ENCODE measurements at regions not wholly inside any gene's neighbourhood (a gene's known extent, or its start where the extent isn't known, plus 50 kb on each side); places are given as distances from the start of the nearest gene placed in this dataset.
A peak's percentile ranks its signal among the peaks of the same experiment; 100 is the strongest.

GRCh38 chr14:104339361-104339760 lies 201.0 kb downstream of the KIF26A start:
- Histone ChIP-seq H3K4me1 (ENCODE audit: control insufficient read depth in 2 of 2, insufficient read depth in 2 of 2, low read length in 2 of 2) (no peaks in the 10 kb centered on the region), H3K27ac (ENCODE audit: low read depth, low read length) (no peak overlapping the region), H3K27me3 (ENCODE audit: control insufficient read depth in 2 of 2, insufficient read depth in 2 of 2, low read length in 2 of 2) (no peaks in the 10 kb centered on the region), H3K9me3 (ENCODE audit: control insufficient read depth in 2 of 3, low read length in 3 of 3) (peaks cover 0 to 8% (median 0%) of the 10 kb centered on the region in 3 experiments), H3K36me3 (ENCODE audit: control insufficient read depth in 2 of 3, insufficient read depth in 3 of 3, low read length in 3 of 3) (no peaks in the 10 kb centered on the region), H3K4me3 (ENCODE audit: low read length) (no peak overlapping the region)
- CTCF ChIA-PET: interaction anchor here (1.6 kb wide), 1 partner anchor 15 kb away, joined by 3 read pairs; no protein-coding TSS in a partner anchor
- peaks cover 2 to 26% (median 2%) of the 10 kb centered on the region in 5 donors for H3K27me3 Mint-ChIP-seq
- no peak overlapping the region for H3K27ac Mint-ChIP-seq
- H3K4me1 Mint-ChIP-seq: peaks cover 0 to 9% (median 0%) of the 10 kb centered on the region in 7 donors
- intact Hi-C loops (cut with micrococcal nuclease): no loop called here
- H3K36me3 Mint-ChIP-seq: peaks cover 0 to 10% (median 8%) of the 10 kb centered on the region in 5 donors
- POLR2A ChIA-PET: no interaction called here
- peaks cover 0 to 28% (median 14%) of the 10 kb centered on the region in 11 donors for H3K9me3 Mint-ChIP-seq
- ATAC-seq (no peak), DNase-seq (no peak)
- H3K4me3 Mint-ChIP-seq: no peak overlapping the region

GRCh38 chr14:104339829-104340228 lies 201.4 kb downstream of the KIF26A start:
- intact Hi-C loops (cut with micrococcal nuclease): no loop called here
- POLR2A ChIA-PET: no interaction called here
- Histone ChIP-seq H3K36me3 (ENCODE audit: control insufficient read depth in 2 of 3, insufficient read depth in 3 of 3, low read length in 3 of 3) (no peaks in the 10 kb centered on the region), H3K9me3 (ENCODE audit: control insufficient read depth in 2 of 3, low read length in 3 of 3) (peaks cover 0 to 8% (median 0%) of the 10 kb centered on the region in 3 experiments), H3K27ac (ENCODE audit: low read depth, low read length) (no peak overlapping the region), H3K4me3 (ENCODE audit: low read length) (no peak overlapping the region), H3K27me3 (ENCODE audit: control insufficient read depth in 2 of 2, insufficient read depth in 2 of 2, low read length in 2 of 2) (no peaks in the 10 kb centered on the region), H3K4me1 (ENCODE audit: control insufficient read depth in 2 of 2, insufficient read depth in 2 of 2, low read length in 2 of 2) (no peaks in the 10 kb centered on the region)
- peaks cover 2 to 30% (median 7%) of the 10 kb centered on the region in 5 donors for H3K27me3 Mint-ChIP-seq
- no peak overlapping the region for H3K27ac Mint-ChIP-seq
- CTCF ChIA-PET: interaction anchor here (1.6 kb wide), 1 partner anchor 15 kb away, joined by 3 read pairs; no protein-coding TSS in a partner anchor
- peaks cover 0 to 14% (median 0%) of the 10 kb centered on the region in 7 donors for H3K4me1 Mint-ChIP-seq
- no peak overlapping the region for H3K4me3 Mint-ChIP-seq
- ATAC-seq: no peak
- H3K9me3 Mint-ChIP-seq: peaks cover 0 to 28% (median 14%) of the 10 kb centered on the region in 11 donors
- H3K36me3 Mint-ChIP-seq: peaks cover 0 to 12% (median 8%) of the 10 kb centered on the region in 5 donors
- DNase-seq: no peak

- ATAC-seq: no peak
- peaks cover 0 to 12% (median 8%) of the 10 kb centered on the region in 5 donors for H3K36me3 Mint-ChIP-seq
- H3K27ac Mint-ChIP-seq: no peak overlapping the region
These were observed 203.4 kb downstream of the KIF26A start for GRCh38 chr14:104341532-104342434.

GRCh38 chr14:104342435-104343293 lies 204.3 kb downstream of the KIF26A start:
- Mint-ChIP-seq H3K4me3 (no peak overlapping the region), H3K36me3 (peaks cover 0 to 12% (median 8%) of the 10 kb centered on the region in 5 donors), H3K27me3 (peaks cover 2 to 31% (median 7%) of the 10 kb centered on the region in 5 donors), H3K9me3 (peaks cover 0 to 28% (median 14%) of the 10 kb centered on the region in 11 donors), H3K27ac (no peak overlapping the region), H3K4me1 (peaks cover 0 to 15% (median 0%) of the 10 kb centered on the region in 7 donors)
- peak in 1 of 9 donors; percentile 6 for DNase-seq
- peaks cover 0 to 8% (median 0%) of the 10 kb centered on the region in 3 experiments for H3K9me3 ChIP-seq (ENCODE audit: control insufficient read depth in 2 of 3, low read length in 3 of 3)
- ChIA-PET POLR2A (no interaction called here), CTCF (no interaction called here)
- no peaks in the 10 kb centered on the region for H3K36me3 ChIP-seq (ENCODE audit: control insufficient read depth in 2 of 3, insufficient read depth in 3 of 3, low read length in 3 of 3)
- no peaks in the 10 kb centered on the region for H3K27me3 ChIP-seq (ENCODE audit: control insufficient read depth in 2 of 2, insufficient read depth in 2 of 2, low read length in 2 of 2)
- H3K27ac ChIP-seq (ENCODE audit: low read depth, low read length): no peak overlapping the region
- intact Hi-C loops (cut with micrococcal nuclease): no loop called here
- ATAC-seq: no peak
- H3K4me3 ChIP-seq (ENCODE audit: low read length): no peak overlapping the region
- no peaks in the 10 kb centered on the region for H3K4me1 ChIP-seq (ENCODE audit: control insufficient read depth in 2 of 2, insufficient read depth in 2 of 2, low read length in 2 of 2)

More at GRCh38 chr14:104341532-104342434, 203.4 kb downstream of the KIF26A start:
- no peaks in the 10 kb centered on the region for H3K4me1 ChIP-seq (ENCODE audit: control insufficient read depth in 2 of 2, insufficient read depth in 2 of 2, low read length in 2 of 2)
- no peaks in the 10 kb centered on the region for H3K27me3 ChIP-seq (ENCODE audit: control insufficient read depth in 2 of 2, insufficient read depth in 2 of 2, low read length in 2 of 2)
- CTCF ChIA-PET: no interaction called here
- Mint-ChIP-seq H3K4me1 (peaks cover 0 to 15% (median 0%) of the 10 kb centered on the region in 7 donors), H3K27me3 (peaks cover 2 to 31% (median 7%) of the 10 kb centered on the region in 5 donors), H3K4me3 (no peak overlapping the region), H3K9me3 (peaks cover 0 to 28% (median 14%) of the 10 kb centered on the region in 11 donors)
- H3K27ac ChIP-seq (ENCODE audit: low read depth, low read length): no peak overlapping the region
- H3K36me3 ChIP-seq (ENCODE audit: control insufficient read depth in 2 of 3, insufficient read depth in 3 of 3, low read length in 3 of 3): no peaks in the 10 kb centered on the region
- no peak overlapping the region for H3K4me3 ChIP-seq (ENCODE audit: low read length)
- intact Hi-C loops (cut with micrococcal nuclease): no loop called here
- peaks cover 0 to 8% (median 0%) of the 10 kb centered on the region in 3 experiments for H3K9me3 ChIP-seq (ENCODE audit: control insufficient read depth in 2 of 3, low read length in 3 of 3)
- POLR2A ChIA-PET: no interaction called here
- peak in 1 of 9 donors; percentile 4 for DNase-seq

- peaks cover 0 to 15% (median 0%) of the 10 kb centered on the region in 7 donors for H3K4me1 Mint-ChIP-seq
These were observed 204.9 kb downstream of the KIF26A start for GRCh38 chr14:104343294-104343625.

More at GRCh38 chr14:104343294-104343625, 204.9 kb downstream of the KIF26A start:
- Mint-ChIP-seq H3K9me3 (peaks cover 3 to 22% (median 11%) of the 10 kb centered on the region in 11 donors), H3K4me3 (no peak overlapping the region), H3K36me3 (peaks cover 0 to 10% (median 5%) of the 10 kb centered on the region in 5 donors), H3K27ac (no peak overlapping the region), H3K27me3 (peaks cover 2 to 29% (median 7%) of the 10 kb centered on the region in 5 donors)
- ATAC-seq (no peak), DNase-seq (peak in 1 of 9 donors; percentile 5)
- ChIA-PET POLR2A (no interaction called here), CTCF (no interaction called here)
- H3K4me3 ChIP-seq (ENCODE audit: low read length): no peak overlapping the region
- H3K4me1 ChIP-seq (ENCODE audit: control insufficient read depth in 2 of 2, insufficient read depth in 2 of 2, low read length in 2 of 2): no peaks in the 10 kb centered on the region
- no peak overlapping the region for H3K27ac ChIP-seq (ENCODE audit: low read depth, low read length)
- no peaks in the 10 kb centered on the region for H3K36me3 ChIP-seq (ENCODE audit: control insufficient read depth in 2 of 3, insufficient read depth in 3 of 3, low read length in 3 of 3)
- no peaks in the 10 kb centered on the region for H3K27me3 ChIP-seq (ENCODE audit: control insufficient read depth in 2 of 2, insufficient read depth in 2 of 2, low read length in 2 of 2)
- H3K9me3 ChIP-seq (ENCODE audit: control insufficient read depth in 2 of 3, low read length in 3 of 3): peaks cover 0 to 6% (median 0%) of the 10 kb centered on the region in 3 experiments
- intact Hi-C loops (cut with micrococcal nuclease): no loop called here

Measured in naive thymus-derived CD4-positive, alpha-beta T cell (primary cell).